GM12878 (cell line): ENCODE measurements at regions not wholly inside any gene's neighbourhood (a gene's known extent, or its start where the extent isn't known, plus 50 kb on each side); places are given as distances from the start of the nearest gene placed in this dataset.

Experiments
- ATAC-seq: fragments of 200-7000 bp; cut with Tn5 transposase; 3 replicates; pipeline ENCODE4 v1.9.1; 2020; ENCODE audit warnings: mild to moderate bottlenecking, moderate library complexity
- BruUV-seq: library from RNA; stranded (reverse); fragments of 400-500 nt; replicated peaks from 2 replicates; lab custom pipeline; 2021; lab: Mats Ljungman, UMichigan
- CTCF ChIA-PET: fragments of 300-600 bp; sonication (Branson Sonifier 250); formaldehyde crosslinking; extraction: SDS; loops from one replicate; lab custom pipeline; 2021; ENCODE audit warnings: inconsistent platforms; lab: Yijun Ruan, JAX
- POLR2A ChIA-PET: fragments of 350-600 bp; formaldehyde crosslinking; extraction: SDS; loops from one replicate; lab custom pipeline; 2021; ENCODE audit warnings: inconsistent platforms; lab: Charles Lee
- RAD21 ChIA-PET: fragments of 300-600 bp; sonication (Branson Sonifier 250); formaldehyde crosslinking; loops from one replicate; lab custom pipeline; 2023; ENCODE audit warnings: antibody characterized with exemption; ENCODE audit not compliant: unreplicated experiment; lab: Charles Lee
- SMC1A ChIA-PET: fragments of 300-600 bp; sonication (Branson Sonifier 250); formaldehyde crosslinking; loops from one replicate; lab custom pipeline; 2023; ENCODE audit not compliant: unreplicated experiment, uncharacterized antibody; lab: Charles Lee
- DNase-seq: peaks from one replicate; pipeline ENCODE4 v3.0.0-alpha.2; 2011; ENCODE audit warnings: low read depth, low spot score
- FAIRE-seq: peaks from 3 replicates; lab custom pipeline; 2011; peaks lifted over from hg19 to GRCh38; lab: Jason Lieb, UNC
- H2AFZ ChIP-seq: 2 replicates; pipeline ENCODE4 v1.6.0; 2011; ENCODE audit warnings: low read depth, low read length, control low read depth; ENCODE audit not compliant: control insufficient read depth
- H3K27ac ChIP-seq: 2 replicates; pipeline ENCODE4 v1.5.1; 2011; ENCODE audit warnings: control low read depth; ENCODE audit not compliant: control insufficient read depth, insufficient read depth
- H3K27me3 ChIP-seq, 2 experiments: replicated peaks in 1 of 2; 2 replicates each; pipeline versions ENCODE4 v1.6.0 to v1.6.1; 2011; ENCODE audit warnings: low read length in 1 of 2; ENCODE audit not compliant: control insufficient read depth in 2 of 2, insufficient read depth in 2 of 2
- H3K36me3 ChIP-seq, 2 experiments: 2 replicates each; pipeline ENCODE4 v1.5.1; 2011; ENCODE audit warnings: low read length in 1 of 2; ENCODE audit not compliant: control insufficient read depth in 2 of 2, insufficient read depth in 2 of 2
- H3K4me1 ChIP-seq: 2 replicates; pipeline ENCODE4 v1.6.1; 2011; ENCODE audit warnings: mild to moderate bottlenecking, low read length, moderate library complexity, mixed read lengths; ENCODE audit not compliant: control insufficient read depth, insufficient read depth
- H3K4me2 ChIP-seq: 2 replicates; pipeline ENCODE4 v1.6.0; 2011; ENCODE audit warnings: control low read depth; ENCODE audit not compliant: control insufficient read depth, insufficient read depth
- H3K4me3 ChIP-seq: fragments of 200-600 bp; sonication (generic); 2 replicates; pipeline ENCODE4 v1.5.1; 2016
- H3K79me2 ChIP-seq: 2 replicates; pipeline ENCODE4 v1.6.0; 2011; ENCODE audit warnings: low read length; ENCODE audit not compliant: control insufficient read depth, insufficient read depth
- H3K9ac ChIP-seq: 2 replicates; pipeline ENCODE4 v1.8.0; 2011; ENCODE audit warnings: low read length, control low read depth, mixed read lengths; ENCODE audit not compliant: control insufficient read depth, insufficient read depth
- H3K9me3 ChIP-seq: replicated peaks from 3 replicates; pipeline ENCODE4 v1.5.1; 2011; ENCODE audit warnings: mild to moderate bottlenecking, low read length; ENCODE audit not compliant: control insufficient read depth, insufficient read depth
- H4K20me1 ChIP-seq: 2 replicates; pipeline ENCODE4 v1.6.0; 2011; ENCODE audit not compliant: control insufficient read depth, insufficient read depth
- BACH1 ChIP-seq: fragments of 450-650 bp; IDR thresholded peaks from 2 replicates; pipeline ENCODE4 v1.6.1; 2017; ENCODE audit warnings: mild to moderate bottlenecking, borderline replicate concordance
- BHLHE40 ChIP-seq, 2 experiments: fragments of 450-650 bp in 1 of 2; IDR thresholded peaks; 2 replicates each; pipeline ENCODE4 v1.6.1; 2011 to 2017; ENCODE audit warnings: low read depth in 2 of 2, borderline replicate concordance in 1 of 2, improper control_type of control experiment in 1 of 2, low read length in 1 of 2, mild to moderate bottlenecking in 1 of 2
- CBX3 ChIP-seq: fragments of 200-600 bp; sonication (generic); IDR thresholded peaks from 2 replicates; pipeline ENCODE4 v1.6.1; 2016; ENCODE audit warnings: low read depth, borderline replicate concordance
- CHD1 ChIP-seq: IDR thresholded peaks from 2 replicates; pipeline ENCODE4 v1.6.1; 2012; ENCODE audit warnings: low read depth, low read length, improper control_type of control experiment
- CREB1 ChIP-seq: IDR thresholded peaks from 2 replicates; pipeline ENCODE4 v1.6.1; 2012; ENCODE audit warnings: low read depth, mild to moderate bottlenecking, inconsistent platforms
- ETV6 ChIP-seq, 2 experiments: fragments of 450-650 bp in 1 of 2; IDR thresholded peaks in 1 of 2; conservative IDR thresholded peaks in 1 of 2; 2 replicates each; pipeline ENCODE4 v1.6.1; 2014; ENCODE audit warnings: antibody characterized with exemption in 1 of 2, borderline replicate concordance in 1 of 2, low read depth in 1 of 2, mild to moderate bottlenecking in 1 of 2, moderate library complexity in 1 of 2
- HDGF ChIP-seq: fragments of 450-650 bp; IDR thresholded peaks from 2 replicates; pipeline ENCODE4 v1.6.1; 2016; ENCODE audit warnings: antibody characterized with exemption
- IKZF2 ChIP-seq, 2 experiments: fragments of 450-650 bp; IDR thresholded peaks; 2 replicates each; pipeline ENCODE4 v1.6.1; 2017; ENCODE audit warnings: mild to moderate bottlenecking in 2 of 2, moderate library complexity in 2 of 2
- IRF4 ChIP-seq: IDR thresholded peaks from 2 replicates; pipeline ENCODE4 v1.6.1; 2011; ENCODE audit warnings: low read depth, low read length
- MEF2B ChIP-seq: fragments of 450-650 bp; IDR thresholded peaks from 2 replicates; pipeline ENCODE4 v1.6.1; 2018; ENCODE audit warnings: mild to moderate bottlenecking, moderate library complexity; ENCODE audit not compliant: partially characterized antibody, poor library complexity, severe bottlenecking
- POLR2AphosphoS2 ChIP-seq: IDR thresholded peaks from 2 replicates; pipeline ENCODE4 v1.6.1; 2011; ENCODE audit warnings: low read depth, mild to moderate bottlenecking, low read length, improper control_type of control experiment, moderate library complexity
- WRNIP1 ChIP-seq: IDR thresholded peaks from 2 replicates; pipeline ENCODE4 v1.6.1; 2011; ENCODE audit warnings: low read depth, low read length, improper control_type of control experiment, borderline replicate concordance
- ZBTB4 ChIP-seq: fragments of 450-650 bp; formaldehyde crosslinking; IDR thresholded peaks from 2 replicates; pipeline ENCODE4 v1.4.0; 2022; ENCODE audit warnings: mild to moderate bottlenecking, moderate library complexity
- ZSCAN29 ChIP-seq: fragments of 450-650 bp; IDR thresholded peaks from 2 replicates; pipeline ENCODE4 v1.6.1; 2017; ENCODE audit warnings: mild to moderate bottlenecking, moderate library complexity
- WGBS: methylation state at CpG from one replicate; pipeline ENCODE4 v1.1.6; 2016; ENCODE audit warnings: low lambda C conversion rate; ENCODE audit not compliant: insufficient replicate concordance, insufficient coverage; ENCODE audit errors: missing lambda C conversion rate; 5-methylcytosine and 5-hydroxymethylcytosine counted together
- in situ Hi-C: fragments of 300-500 bp; cut with MboI; formaldehyde crosslinking; loops from 9 replicates; pipeline ENCODE4 v1.14.3; 2018; ENCODE audit warnings: mixed read lengths
- intact Hi-C: fragments of 100-400 bp; cut with micrococcal nuclease; formaldehyde crosslinking; loops from one replicate; pipeline ENCODE4 v1.14.2; 2022; ENCODE audit not compliant: unreplicated experiment
- TF ChIP-seq, protein P1 (sequence below): IDR thresholded peaks from 2 replicates; pipeline ENCODE4 v1.6.1; 2011; ENCODE audit warnings: low read depth, low read length, improper control_type of control experiment, borderline replicate concordance
- TF ChIP-seq, protein P2 (sequence below): IDR thresholded peaks from 2 replicates; pipeline ENCODE4 v1.6.1; 2011; ENCODE audit warnings: low read depth, mild to moderate bottlenecking, low read length, moderate library complexity, borderline replicate concordance; ENCODE audit errors: extremely low read depth

DNA sequence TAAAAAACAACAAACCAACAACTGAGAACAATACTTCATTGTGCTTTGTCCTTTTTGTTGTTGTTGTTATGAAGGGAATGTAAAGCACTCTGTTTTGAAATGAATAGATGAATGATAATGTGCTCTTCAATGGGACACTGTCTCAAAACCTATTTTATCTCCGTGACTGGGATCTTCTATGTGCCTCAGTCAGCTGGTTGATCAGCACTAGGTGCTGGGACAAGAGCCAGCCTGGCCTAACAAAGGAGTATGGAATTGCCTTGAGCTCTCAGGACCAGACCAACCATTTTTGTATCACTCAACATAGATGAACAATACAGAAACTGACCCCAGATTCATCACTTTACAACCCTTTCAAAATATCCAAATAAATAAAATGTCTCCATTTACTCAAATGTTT is 440.2 kb downstream of the KCNJ2 start:
- Histone ChIP-seq H3K27me3 (no peaks in the 10 kb centered on the region), H3K9me3 (no peaks in the 10 kb centered on the region), H2AFZ (no peak overlapping the region), H4K20me1 (no peaks in the 10 kb centered on the region; the same call in 1 of the 2 replicates), H3K4me1 (no peaks in the 10 kb centered on the region), H3K79me2 (no peaks in the 10 kb centered on the region), H3K27ac (no peak overlapping the region), H3K4me2 (no peak overlapping the region), H3K36me3 (no peaks in the 10 kb centered on the region), H3K9ac (no peak overlapping the region), H3K4me3 (no peak overlapping the region)
- no TSS peak for BruUV-seq
- ChIA-PET SMC1A (no interaction called here), CTCF (no interaction called here), POLR2A (no interaction called here), RAD21 (no interaction called here)
- in situ Hi-C loops, result no loop called here
- ATAC-seq (no peak), DNase-seq (no peak), FAIRE-seq (no peak)
- TF ChIP-seq, protein P1, sequence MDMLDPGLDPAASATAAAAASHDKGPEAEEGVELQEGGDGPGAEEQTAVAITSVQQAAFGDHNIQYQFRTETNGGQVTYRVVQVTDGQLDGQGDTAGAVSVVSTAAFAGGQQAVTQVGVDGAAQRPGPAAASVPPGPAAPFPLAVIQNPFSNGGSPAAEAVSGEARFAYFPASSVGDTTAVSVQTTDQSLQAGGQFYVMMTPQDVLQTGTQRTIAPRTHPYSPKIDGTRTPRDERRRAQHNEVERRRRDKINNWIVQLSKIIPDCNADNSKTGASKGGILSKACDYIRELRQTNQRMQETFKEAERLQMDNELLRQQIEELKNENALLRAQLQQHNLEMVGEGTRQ, result no peak
- TF ChIP-seq POLR2AphosphoS2, result no peak
- TF ChIP-seq CBX3, result no peak
- TF ChIP-seq ETV6 (conservative IDR thresholded peaks at IDR 0.05 in 1 of 2, IDR thresholded peaks at IDR 0.05 in 1 of 2; ENCODE audit: borderline replicate concordance in 1 of 2, low read depth in 1 of 2), result no peak
- TF ChIP-seq, protein P2, sequence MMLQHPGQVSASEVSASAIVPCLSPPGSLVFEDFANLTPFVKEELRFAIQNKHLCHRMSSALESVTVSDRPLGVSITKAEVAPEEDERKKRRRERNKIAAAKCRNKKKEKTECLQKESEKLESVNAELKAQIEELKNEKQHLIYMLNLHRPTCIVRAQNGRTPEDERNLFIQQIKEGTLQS, result no peak
- TF ChIP-seq HDGF, result no peak
- TF ChIP-seq BACH1, result no peak
- no peak for TF ChIP-seq IRF4
- TF ChIP-seq BHLHE40 (IDR thresholded peaks at IDR 0.05; ENCODE audit: borderline replicate concordance in 1 of 2, low read depth in 2 of 2, low read length in 1 of 2), result no peak
- TF ChIP-seq CHD1, result no peak
- TF ChIP-seq IKZF2 (IDR thresholded peaks at IDR 0.05), result no peak
- TF ChIP-seq ZSCAN29, result no peak
- TF ChIP-seq MEF2B, result no peak
- no peak for TF ChIP-seq WRNIP1
- TF ChIP-seq CREB1, result no peak
- TF ChIP-seq ZBTB4 (CRISPR knock-in tag), result no peak
- WGBS, result 36% methylated on average over 1 of the region's 1 CpG
- intact Hi-C loops, result no loop called here
